IPS-11a (cell line): ENCODE measurements at regions not wholly inside any gene's neighbourhood (a gene's known extent, or its start where the extent isn't known, plus 50 kb on each side); places are given as distances from the start of the nearest gene placed in this dataset.
"Not testable (repeated sequence)": the region's sequence is repeated elsewhere in the genome, so short reads cannot be mapped to it uniquely, and the experiment has no call there.

Source experiments
- H3K4me3 ChIP-seq: one replicate; pipeline ENCODE4 v1.5.1; 2013; ENCODE audit warnings: low read depth, low read length, control low read depth

DNA sequence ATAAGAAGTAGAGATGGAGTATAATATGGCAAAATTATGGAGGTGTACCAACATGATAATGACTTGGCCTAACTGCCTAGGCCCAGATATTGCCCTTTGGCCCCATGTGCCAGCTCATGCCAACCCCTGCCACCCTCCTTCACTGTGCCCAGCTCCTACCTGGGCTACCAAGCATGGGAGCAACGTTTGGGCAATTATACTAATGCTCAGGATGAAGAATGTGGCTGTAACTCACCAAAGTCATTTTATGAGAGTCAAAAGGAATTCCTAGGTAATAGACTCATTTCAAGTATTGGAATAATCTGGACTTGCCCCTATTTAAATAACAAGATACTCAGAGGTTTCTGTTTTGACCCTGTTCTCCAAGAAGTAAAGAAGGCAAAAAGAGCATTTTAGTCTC lies 240.2 kb upstream of the IL12A start:
- no peak overlapping the region for H3K4me3 ChIP-seq

DNA sequence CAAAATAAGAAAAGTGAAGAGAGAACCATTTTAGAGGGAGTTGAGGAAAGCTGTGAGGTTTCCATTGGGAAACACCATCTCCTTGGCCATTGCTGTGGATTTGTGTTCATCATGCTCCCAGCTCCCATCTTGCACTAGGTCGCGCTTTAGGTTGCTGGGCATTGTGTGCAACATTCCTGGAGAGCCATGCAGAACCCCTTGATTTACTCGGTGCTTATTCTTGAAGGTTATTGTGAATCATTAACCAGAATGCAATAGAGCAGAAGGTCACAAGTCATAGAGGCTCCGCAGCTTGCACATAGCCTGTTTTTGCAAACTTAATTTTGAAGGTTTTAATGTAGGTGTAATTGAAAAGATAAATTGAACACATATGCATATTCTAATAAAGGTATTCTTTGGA lies 239.2 kb upstream of the IL12A start:
- H3K4me3 ChIP-seq, result no peak overlapping the region

DNA sequence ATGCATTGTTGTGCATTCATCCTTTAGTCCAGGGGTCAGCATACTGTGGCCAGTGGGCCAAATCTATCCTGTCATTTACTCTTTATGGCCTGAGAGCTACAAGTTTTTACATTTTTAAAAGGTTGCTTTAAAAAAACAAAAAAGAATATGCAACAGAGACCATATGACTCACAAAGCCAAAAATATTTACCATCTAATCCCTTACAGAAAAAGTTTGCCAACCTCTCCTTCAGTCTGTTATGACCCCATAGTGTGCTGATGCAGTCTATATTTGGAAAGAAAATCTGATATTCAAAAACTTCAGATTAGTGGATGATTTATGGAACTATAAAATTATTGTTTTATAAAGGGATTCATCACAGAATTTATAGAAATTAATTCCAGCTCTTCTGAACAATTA lies 237.5 kb upstream of the IL12A start:
- no peak overlapping the region for H3K4me3 ChIP-seq

DNA sequence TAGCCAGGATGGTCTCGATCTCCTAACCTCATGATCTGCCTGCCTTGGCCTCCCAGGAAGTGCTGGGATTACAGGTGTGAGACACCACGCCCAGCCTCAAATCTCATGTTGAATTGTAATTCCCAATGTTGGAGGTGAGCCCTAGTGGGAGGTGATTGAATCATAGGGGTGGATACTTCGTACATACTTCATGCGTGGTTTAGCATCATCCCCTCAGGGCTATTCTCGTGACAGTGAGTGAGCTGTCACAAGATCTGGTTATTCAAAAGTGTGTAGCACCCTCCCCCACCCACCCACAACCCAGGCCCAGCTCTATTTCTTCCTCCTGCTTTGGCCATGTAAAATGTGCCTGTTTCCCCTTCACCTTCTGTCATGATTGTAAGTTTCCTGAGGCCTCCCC lies 236.9 kb upstream of the IL12A start:
- no peak overlapping the region for H3K4me3 ChIP-seq

GRCh38 chr3:159756279-159757207 lies 232.1 kb upstream of the IL12A start:
- H3K4me3 ChIP-seq, result not testable (repeated sequence)

DNA sequence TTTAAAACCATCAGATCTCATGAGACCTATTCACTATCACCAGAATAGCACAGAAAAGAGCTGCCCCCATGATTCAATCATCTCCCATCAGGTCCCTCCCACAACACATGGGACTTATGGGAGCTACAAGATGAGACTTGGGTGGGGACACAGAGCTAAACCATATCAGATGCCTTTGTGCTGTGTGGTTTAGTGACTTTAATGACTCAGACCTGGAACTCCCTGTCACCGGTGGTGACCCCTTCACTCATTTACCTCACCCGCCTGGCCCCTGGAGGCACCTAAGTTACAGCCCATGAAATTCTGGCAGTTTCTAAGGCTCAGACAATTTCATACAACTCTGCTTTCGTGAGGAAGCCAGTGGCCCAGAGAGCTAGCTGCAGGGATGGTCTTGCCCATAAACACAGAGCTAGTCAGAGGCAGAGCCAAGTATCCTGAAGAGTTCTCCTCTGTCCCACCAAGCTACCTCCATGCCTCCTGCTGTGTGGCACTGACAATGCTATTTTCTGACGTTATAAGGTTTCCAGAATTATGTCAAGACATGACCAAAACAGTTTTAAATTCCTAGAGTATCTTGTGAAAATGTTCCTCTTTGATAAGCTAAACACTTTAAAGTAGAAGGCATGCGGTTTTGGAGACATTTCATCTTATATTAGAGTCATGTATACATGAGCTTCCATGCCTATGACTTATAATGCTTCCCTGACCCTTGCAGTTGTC lies 231.1 kb upstream of the IL12A start:
- no peak overlapping the region for H3K4me3 ChIP-seq

GRCh38 chr3:159760046-159760445 lies 228.6 kb upstream of the IL12A start:
- H3K4me3 ChIP-seq, result no peak overlapping the region

DNA sequence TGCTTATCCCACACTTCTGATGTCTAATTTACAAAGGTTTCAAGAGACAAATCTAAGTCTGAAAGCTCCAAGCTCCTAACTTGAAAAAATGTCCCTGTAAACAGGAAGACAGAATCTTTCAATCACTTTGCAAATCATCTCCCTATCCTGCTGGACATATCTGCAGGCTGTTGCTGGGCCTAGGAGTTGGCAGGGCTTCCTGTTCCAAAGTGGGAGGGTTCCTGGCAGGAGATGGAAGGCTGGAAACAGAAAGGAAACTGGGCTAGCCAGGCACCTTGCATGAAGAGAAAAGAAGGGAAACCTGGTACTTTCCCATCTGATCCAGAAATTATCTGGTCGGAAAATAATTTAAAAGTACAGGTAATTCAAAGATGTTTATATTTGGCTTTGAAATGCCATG lies 227.3 kb upstream of the IL12A start:
- no peak overlapping the region for H3K4me3 ChIP-seq

GRCh38 chr3:159761848-159762635 lies 226.6 kb upstream of the IL12A start:
- peak overlapping the region; percentile 83 for H3K4me3 ChIP-seq

GRCh38 chr3:159763011-159763601 lies 225.5 kb upstream of the IL12A start:
- H3K4me3 ChIP-seq, result peak overlapping the region; percentile 83

DNA sequence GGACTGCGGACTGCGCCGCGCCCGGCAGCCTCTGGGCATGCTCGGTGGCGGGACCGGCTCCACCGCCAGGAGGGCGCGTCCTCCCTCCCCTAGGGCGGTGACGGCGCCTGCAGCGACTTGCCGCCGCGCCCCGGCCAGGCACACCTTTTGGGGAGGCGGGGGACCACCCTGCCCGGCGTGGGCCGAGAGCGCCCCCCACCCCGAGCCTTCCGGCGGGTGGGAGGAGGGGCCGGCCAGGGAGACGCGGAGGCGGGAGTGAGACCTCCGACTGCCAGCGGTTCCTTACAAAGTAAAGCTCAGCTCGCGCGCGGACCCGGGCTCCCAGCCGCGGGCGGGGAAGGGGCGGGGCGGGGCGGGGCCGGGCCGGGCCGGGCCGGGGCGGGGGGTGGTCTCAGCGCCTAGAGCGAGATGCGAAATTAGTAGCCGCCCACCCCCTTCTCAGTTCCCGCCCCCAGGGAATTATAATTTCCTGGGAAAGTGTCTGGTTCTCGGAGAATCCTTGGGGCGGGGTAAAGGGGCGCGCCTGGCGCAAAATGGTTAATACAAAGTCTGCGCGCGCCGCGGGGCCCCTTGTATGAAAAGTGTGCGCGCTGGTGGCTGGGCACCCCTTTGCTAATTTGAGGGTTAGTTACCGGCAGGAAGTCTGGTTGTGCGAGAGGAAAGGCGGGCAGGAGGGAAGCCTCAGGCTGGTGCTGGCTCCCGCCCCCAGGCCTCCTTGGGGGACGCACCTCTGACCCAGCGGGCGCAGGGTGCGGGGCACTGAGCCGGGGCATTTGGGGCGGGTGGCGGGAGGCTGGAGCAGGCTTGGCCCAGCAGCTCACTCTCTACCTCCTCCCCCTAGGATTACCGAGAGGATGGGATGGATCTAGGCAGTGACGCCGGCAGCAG lies 224.8 kb upstream of the IL12A start:
- peak overlapping the region; percentile 83 for H3K4me3 ChIP-seq

GRCh38 chr3:159764490-159765029 lies 224.1 kb upstream of the IL12A start:
- H3K4me3 ChIP-seq, result peak overlapping the region; percentile 73

DNA sequence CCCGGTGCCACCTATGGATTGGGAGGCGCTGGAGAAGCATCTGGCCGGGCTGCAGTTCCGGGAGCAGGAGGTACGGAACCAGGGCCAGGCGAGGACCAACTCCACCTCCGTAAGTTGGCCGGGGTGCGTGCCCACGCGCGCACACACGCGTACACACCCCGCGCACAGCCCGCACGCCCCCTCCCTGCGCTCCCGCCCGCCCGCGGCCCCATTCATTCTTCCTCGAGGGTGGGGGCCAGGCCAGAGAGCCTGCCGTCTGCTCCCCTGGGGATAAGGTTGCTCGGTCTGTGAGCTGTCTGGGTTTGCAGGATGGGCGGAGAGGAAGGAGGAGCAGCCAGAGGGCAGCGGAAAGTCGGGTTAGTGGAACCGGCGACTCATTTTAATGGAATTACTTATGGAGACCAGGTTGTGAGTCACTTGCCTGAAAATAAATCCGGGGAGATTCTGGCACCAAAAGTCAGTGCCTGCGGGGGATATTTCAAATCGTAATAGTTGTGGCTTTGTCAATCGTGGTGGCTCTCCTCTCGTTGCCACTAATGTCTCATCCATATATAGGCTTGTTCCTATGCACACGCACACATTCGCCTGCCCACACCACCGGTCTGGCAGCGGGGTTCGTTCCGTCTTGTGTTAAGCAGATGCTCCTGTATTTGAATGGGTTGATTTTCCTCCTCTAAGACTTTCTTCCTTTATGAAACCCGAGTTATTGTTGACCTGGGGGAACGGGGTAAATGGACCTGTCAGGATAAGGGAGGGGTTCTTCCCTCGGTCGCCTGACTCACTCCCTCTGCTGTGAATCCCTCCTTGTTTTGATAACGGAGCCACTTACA lies 223.4 kb upstream of the IL12A start:
- peak overlapping the region; percentile 73 for H3K4me3 ChIP-seq

- H3K4me3 ChIP-seq, result peak overlapping the region; percentile 73
Measured at GRCh38 chr3:159765860-159766294, 222.8 kb upstream of the IL12A start.

DNA sequence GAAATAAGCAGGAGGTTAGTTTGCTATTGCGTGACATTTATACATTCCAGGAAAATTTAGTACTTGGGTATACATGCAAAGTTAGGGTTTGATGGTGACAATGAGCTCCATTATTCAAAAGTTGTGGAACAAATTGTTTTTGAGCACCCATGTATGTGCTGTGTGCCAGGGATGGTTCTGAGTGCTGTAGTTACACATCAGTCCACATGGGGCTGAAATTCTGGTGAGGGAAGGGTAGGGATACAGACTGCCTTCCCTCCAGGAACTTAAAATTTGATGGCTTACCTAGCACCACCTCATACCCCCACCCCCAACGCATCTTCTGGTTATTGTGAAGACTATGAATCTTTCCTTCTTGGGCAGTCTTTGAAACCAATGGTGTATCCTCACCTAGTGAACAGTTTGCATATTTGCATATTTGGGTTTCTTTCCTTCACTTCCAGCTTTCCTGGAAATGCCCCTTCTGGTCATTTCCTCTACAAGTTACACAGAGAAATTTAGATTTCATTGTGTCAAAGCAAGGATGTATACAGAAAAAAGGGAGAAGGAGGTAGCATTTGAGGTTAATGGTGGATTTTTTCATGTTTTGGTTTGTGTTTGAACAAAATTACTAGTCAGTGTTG lies 222.0 kb upstream of the IL12A start:
- no peak overlapping the region for H3K4me3 ChIP-seq

DNA sequence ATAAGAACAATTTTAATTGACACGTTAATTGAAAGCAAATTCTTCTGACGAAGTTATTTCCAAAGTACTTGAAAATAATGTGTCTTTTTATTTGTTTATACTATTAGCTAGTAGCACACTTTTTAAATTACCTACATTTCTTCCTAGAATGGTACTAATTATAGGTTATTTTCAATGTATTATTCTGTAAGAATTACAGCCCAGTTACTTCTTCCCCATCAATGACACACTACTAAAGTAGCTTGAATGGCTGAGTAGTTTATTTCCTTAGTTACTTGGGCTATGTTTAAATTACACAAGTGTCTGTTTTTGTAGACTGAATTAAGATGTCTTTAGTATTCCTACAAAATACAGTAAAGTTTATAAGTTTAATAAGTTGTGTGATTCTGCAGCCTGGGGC lies 217.6 kb upstream of the IL12A start:
- H3K4me3 ChIP-seq, result no peak overlapping the region

DNA sequence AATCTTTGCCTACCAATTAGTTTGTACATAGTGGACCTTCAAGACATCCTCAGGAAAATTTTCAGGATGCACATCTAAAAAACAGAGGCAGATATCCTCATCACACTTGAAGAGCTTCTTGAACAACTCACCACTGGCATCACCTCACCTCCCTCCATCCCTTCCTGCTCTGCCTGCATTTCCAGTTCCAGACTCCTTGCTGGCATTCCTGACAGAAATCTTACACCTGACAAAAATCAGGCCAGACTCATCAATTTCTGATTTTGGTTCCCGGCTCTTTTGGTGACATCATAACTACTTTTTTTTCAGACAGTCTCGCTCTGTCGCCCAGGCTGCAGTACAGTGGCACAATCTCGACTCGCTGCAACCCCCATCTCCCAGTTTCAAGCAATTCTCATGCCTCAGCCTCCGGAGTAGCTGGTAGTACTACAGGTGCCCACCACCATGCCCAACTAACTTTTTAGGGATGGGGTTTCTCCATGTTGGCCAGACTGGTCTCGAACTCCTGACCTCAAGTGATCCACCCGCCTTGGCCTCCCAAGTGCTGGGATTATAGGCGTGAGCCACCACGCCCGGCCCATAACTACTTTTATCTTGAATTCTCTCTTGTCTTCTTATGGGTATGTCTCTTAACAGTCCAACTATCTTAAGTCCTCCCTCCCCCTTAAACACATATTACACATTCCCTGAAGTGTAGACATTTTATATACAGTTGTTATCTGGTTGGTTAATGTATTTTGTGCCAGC lies 216.6 kb upstream of the IL12A start:
- no peak overlapping the region for H3K4me3 ChIP-seq

DNA sequence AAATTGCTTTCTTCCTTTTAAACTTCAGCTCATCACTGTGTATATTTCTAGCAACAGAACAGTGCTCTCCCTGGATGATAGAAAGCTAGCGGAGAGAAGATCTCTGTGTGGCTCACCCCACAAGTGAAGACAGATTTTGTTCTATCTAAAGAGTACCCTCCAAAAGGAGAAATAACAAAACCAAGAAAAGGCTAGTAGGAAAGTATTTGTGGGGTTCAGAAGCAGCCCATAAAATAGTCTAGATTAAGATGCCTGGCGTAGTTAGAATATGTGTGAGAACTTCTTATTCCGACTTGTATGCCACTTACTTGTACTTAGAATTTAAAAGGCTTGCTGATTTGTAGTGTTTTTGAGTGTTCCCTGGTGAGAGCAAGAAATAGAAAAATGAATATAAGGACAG lies 214.9 kb upstream of the IL12A start:
- no peak overlapping the region for H3K4me3 ChIP-seq
